H1 (cell line): ENCODE measurements at regions not wholly inside any gene's neighbourhood (a gene's known extent, or its start where the extent isn't known, plus 50 kb on each side); places are given as distances from the start of the nearest gene placed in this dataset.

Experiments
- CTCF ChIA-PET: fragments of 300-600 bp; sonication (Branson Sonifier 250); formaldehyde crosslinking; loops from one replicate; lab custom pipeline; 2021; ENCODE audit not compliant: partially characterized antibody; lab: Charles Lee
- POLR2A ChIA-PET: fragments of 300-600 bp; sonication (Branson Sonifier 250); formaldehyde crosslinking; loops from one replicate; lab custom pipeline; 2021; ENCODE audit warnings: inconsistent platforms; ENCODE audit not compliant: partially characterized antibody; lab: Charles Lee
- DNase-seq, 2 experiments: peaks; one replicate each; pipeline versions ENCODE4 v3.0.0 to v3.0.0-alpha.2; 2010 to 2022; ENCODE audit warnings: low spot score in 2 of 2, low read depth in 1 of 2, mixed read lengths in 1 of 2
- FAIRE-seq: peaks from 2 replicates; lab custom pipeline; 2011; peaks lifted over from hg19 to GRCh38; lab: Jason Lieb, UNC
- H2AFZ ChIP-seq: 2 replicates; pipeline ENCODE4 v1.8.1; 2012; ENCODE audit warnings: low read length, inconsistent platforms
- H2AK5ac ChIP-seq: 2 replicates; pipeline ENCODE4 v1.6.1; 2013; ENCODE audit warnings: low read depth, low read length
- H2BK120ac ChIP-seq: replicated peaks from 2 replicates; pipeline ENCODE3; 2013; ENCODE audit warnings: low read depth, low read length, inconsistent platforms
- H2BK12ac ChIP-seq: 2 replicates; pipeline ENCODE4 v1.6.1; 2013; ENCODE audit warnings: low read depth, low read length
- H2BK15ac ChIP-seq: 2 replicates; pipeline ENCODE4 v1.6.1; 2013; ENCODE audit warnings: low read length
- H2BK20ac ChIP-seq: 2 replicates; pipeline ENCODE4 v1.6.1; 2013; ENCODE audit warnings: low read length
- H2BK5ac ChIP-seq: 2 replicates; pipeline ENCODE4 v1.6.1; 2013; ENCODE audit warnings: low read depth, low read length
- H3K14ac ChIP-seq: 2 replicates; pipeline ENCODE4 v1.6.1; 2013; ENCODE audit warnings: inconsistent platforms; ENCODE audit not compliant: insufficient read length
- H3K18ac ChIP-seq: 2 replicates; pipeline ENCODE4 v1.6.1; 2013; ENCODE audit warnings: low read length; ENCODE audit errors: extremely low read depth
- H3K23ac ChIP-seq: 2 replicates; pipeline ENCODE4 v1.6.1; 2013; ENCODE audit warnings: inconsistent platforms; ENCODE audit not compliant: insufficient read length
- H3K23me2 ChIP-seq: 2 replicates; pipeline ENCODE4 v1.6.1; 2013; ENCODE audit warnings: low read depth, low read length
- H3K27ac ChIP-seq: 2 replicates; pipeline ENCODE4 v1.6.1; 2011; ENCODE audit warnings: low read depth, low read length, inconsistent platforms
- H3K27me3 ChIP-seq, 4 experiments: replicated peaks in 1 of 4; 1 replicate in 1 of 4; 2 replicates in 3 of 4; pipeline versions ENCODE4 v1.6.1 to v1.8.1; 2011 to 2013; ENCODE audit warnings: low read length in 3 of 4, mild to moderate bottlenecking in 3 of 4, inconsistent platforms in 2 of 4, mixed read lengths in 2 of 4, moderate library complexity in 1 of 4; ENCODE audit not compliant: control insufficient read depth in 3 of 4, insufficient read depth in 3 of 4; ENCODE audit errors: extremely low read depth in 1 of 4
- H3K36me3 ChIP-seq, 4 experiments: 2 replicates each; pipeline versions ENCODE4 v1.6.1 to v1.8.1; 2011 to 2013; ENCODE audit warnings: mild to moderate bottlenecking in 4 of 4, low read length in 3 of 4, moderate library complexity in 2 of 4, control low read depth in 1 of 4, inconsistent platforms in 1 of 4; ENCODE audit not compliant: insufficient read depth in 4 of 4, control insufficient read depth in 2 of 4
- H3K4ac ChIP-seq: replicated peaks from 2 replicates; pipeline ENCODE3; 2013; ENCODE audit warnings: low read length, low read depth, mixed read lengths, inconsistent platforms; ENCODE audit not compliant: insufficient read length
- H3K4me1 ChIP-seq, 4 experiments: replicated peaks in 1 of 4; 1 replicate in 1 of 4; 2 replicates in 3 of 4; pipeline versions ENCODE4 v1.6.1 to v1.8.1; 2011 to 2013; ENCODE audit warnings: low read length in 3 of 4, inconsistent platforms in 2 of 4, mixed read lengths in 1 of 4; ENCODE audit not compliant: insufficient read depth in 4 of 4, control insufficient read depth in 3 of 4
- H3K4me2 ChIP-seq, 2 experiments: 2 replicates each; pipeline versions ENCODE4 v1.6.1 to v1.8.1; 2011 to 2013; ENCODE audit warnings: low read depth in 2 of 2, low read length in 2 of 2, control low read depth in 1 of 2, inconsistent platforms in 1 of 2, mild to moderate bottlenecking in 1 of 2; ENCODE audit not compliant: insufficient read depth in 1 of 2
- H3K4me3 ChIP-seq, 4 experiments: fragments of 200-600, 300-600 bp in 1 of 4; sonication (generic), shearing (Covaris generic), sonication (Bioruptor Twin) in 1 of 4; 2 replicates each; pipeline versions ENCODE4 v1.5.1 to v1.8.1; 2011 to 2016; ENCODE audit warnings: low read length in 4 of 4, low read depth in 3 of 4, control low read depth in 2 of 4, inconsistent platforms in 2 of 4, mild to moderate bottlenecking in 2 of 4, mixed read lengths in 1 of 4, moderate library complexity in 1 of 4; ENCODE audit not compliant: insufficient read depth in 2 of 4; ENCODE audit errors: extremely low read depth in 1 of 4
- H3K56ac ChIP-seq: replicated peaks from 2 replicates; pipeline ENCODE3; 2013; ENCODE audit warnings: low read depth, mild to moderate bottlenecking, mixed read lengths, low read length, inconsistent platforms; ENCODE audit not compliant: insufficient read length
- H3K79me1 ChIP-seq: 2 replicates; pipeline ENCODE4 v1.6.1; 2013; ENCODE audit warnings: low read depth, low read length, control low read depth
- H3K79me2 ChIP-seq, 2 experiments: 2 replicates each; pipeline versions ENCODE4 v1.6.1 to v1.8.1; 2012 to 2013; ENCODE audit warnings: low read length in 2 of 2, mild to moderate bottlenecking in 2 of 2, inconsistent platforms in 1 of 2; ENCODE audit not compliant: insufficient read depth in 2 of 2, control insufficient read depth in 1 of 2
- H3K9ac ChIP-seq, 4 experiments: replicated peaks in 1 of 4; 1 replicate in 1 of 4; 2 replicates in 3 of 4; pipeline versions ENCODE4 v1.6.1 to v1.8.1; 2011 to 2013; ENCODE audit warnings: low read depth in 3 of 4, low read length in 3 of 4, control low read depth in 2 of 4, mild to moderate bottlenecking in 2 of 4, moderate library complexity in 2 of 4, inconsistent platforms in 1 of 4; ENCODE audit errors: extremely low read depth in 1 of 4
- H3K9me3 ChIP-seq, 2 experiments: 2 replicates each; pipeline versions ENCODE4 v1.6.1 to v1.8.1; 2012 to 2013; ENCODE audit warnings: mild to moderate bottlenecking in 2 of 2, moderate library complexity in 2 of 2, control low read depth in 1 of 2, inconsistent platforms in 1 of 2, low read depth in 1 of 2, low read length in 1 of 2, mixed read lengths in 1 of 2; ENCODE audit not compliant: insufficient read depth in 2 of 2
- H4K20me1 ChIP-seq, 2 experiments: replicated peaks in 1 of 2; 2 replicates each; pipeline versions ENCODE3 to v1.8.1; 2011 to 2013; ENCODE audit warnings: inconsistent platforms in 2 of 2, low read length in 2 of 2, mild to moderate bottlenecking in 1 of 2; ENCODE audit not compliant: insufficient read depth in 2 of 2, control insufficient read depth in 1 of 2
- H4K5ac ChIP-seq: 2 replicates; pipeline ENCODE4 v1.6.1; 2013; ENCODE audit warnings: low read length, low read depth, mixed read lengths, inconsistent platforms; ENCODE audit not compliant: insufficient read length
- H4K8ac ChIP-seq: 2 replicates; pipeline ENCODE4 v1.8.0; 2013; ENCODE audit warnings: mild to moderate bottlenecking, moderate library complexity, low read length, inconsistent platforms; ENCODE audit not compliant: insufficient read depth; ENCODE audit errors: extremely low read depth
- H4K91ac ChIP-seq: replicated peaks from 2 replicates; pipeline ENCODE3; 2013; ENCODE audit warnings: low read length, mixed read lengths, inconsistent platforms; ENCODE audit not compliant: insufficient read length
- CTBP2 ChIP-seq: IDR thresholded peaks from 2 replicates; pipeline ENCODE4 v1.7.0; 2011; ENCODE audit warnings: borderline replicate concordance, mild to moderate bottlenecking, moderate library complexity, mixed read lengths, low read length; ENCODE audit not compliant: insufficient read depth, insufficient read length
- EGR1 ChIP-seq: IDR thresholded peaks from 2 replicates; pipeline ENCODE4 v1.6.1; 2011; ENCODE audit warnings: low read depth, low read length, borderline replicate concordance
- HDAC2 ChIP-seq, 2 experiments: fragments of 300-600 bp in 1 of 2; sonication (generic) in 1 of 2; IDR thresholded peaks; 2 replicates each; pipeline ENCODE4 v1.6.1; 2011 to 2012; ENCODE audit warnings: low read depth in 2 of 2, low read length in 2 of 2, mild to moderate bottlenecking in 2 of 2, moderate library complexity in 2 of 2, borderline replicate concordance in 1 of 2, inconsistent platforms in 1 of 2
- WGBS, 2 experiments: shearing (Covaris generic) in 1 of 2; methylation state at CpG; one replicate each; pipeline versions ENCODE4 v1.1.6 to v1.1.7; 2013 to 2015; ENCODE audit warnings: low lambda C conversion rate in 2 of 2, mixed read lengths in 2 of 2, inconsistent platforms in 1 of 2, low coverage in 1 of 2, missing lambda C conversion rate in 1 of 2; ENCODE audit not compliant: insufficient replicate concordance in 2 of 2, insufficient coverage in 1 of 2, insufficient read length in 1 of 2; ENCODE audit errors: extremely low coverage in 1 of 2, missing lambda C conversion rate in 1 of 2; 5-methylcytosine and 5-hydroxymethylcytosine counted together
- TF ChIP-seq, protein P1 (sequence below): IDR thresholded peaks from 2 replicates; pipeline ENCODE4 v1.6.1; 2012; ENCODE audit warnings: inconsistent platforms
- TF ChIP-seq, protein P2 (sequence below), 3 experiments: IDR thresholded peaks; 1 replicate in 2 of 3; 2 replicates in 1 of 3; pipeline versions ENCODE4 v1.5.1 to v1.6.1; 2011; ENCODE audit warnings: low read length in 3 of 3, mild to moderate bottlenecking in 3 of 3, inconsistent platforms in 2 of 3, low read depth in 1 of 3, moderate library complexity in 1 of 3; ENCODE audit not compliant: insufficient read depth in 1 of 3; ENCODE audit errors: control extremely low read depth in 1 of 3

DNA sequence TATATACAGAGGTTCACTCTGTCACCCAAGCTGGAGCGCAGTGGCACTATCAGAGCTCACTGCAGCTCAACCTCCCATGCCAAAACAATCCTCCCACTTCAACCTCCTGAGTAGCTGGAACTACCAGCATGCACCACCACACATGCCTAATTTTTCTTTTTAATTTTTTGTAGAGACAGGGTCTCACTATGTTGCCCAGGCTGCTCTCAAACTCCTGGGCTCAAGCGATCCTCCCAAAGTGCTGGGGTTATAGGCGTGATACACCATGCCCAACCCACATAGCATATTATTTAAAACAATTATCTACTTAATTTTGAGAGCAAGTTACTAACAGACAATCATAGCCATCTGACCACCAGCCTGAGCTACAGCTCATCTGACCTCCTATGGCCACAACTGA is 459.9 kb upstream of the JARID2 start:
- Histone ChIP-seq H3K9me3 (no peaks in the 10 kb centered on the region), H2AK5ac (peak overlapping the region; percentile 61; the same call in 1 of the 2 replicates), H3K18ac (peak overlapping the region; percentile 64), H3K27me3 (no peaks in the 10 kb centered on the region), H4K91ac (peak overlapping the region; percentile 79), H3K4ac (no peak overlapping the region), H4K20me1 (no peaks in the 10 kb centered on the region), H3K79me1 (peaks cover under 1% of the 10 kb centered on the region; the same call in 1 of the 2 replicates), H2BK5ac (peak overlapping the region; percentile 98; the same call in 1 of the 2 replicates), H3K4me1 (peaks cover 4 to 27% (median 17%) of the 10 kb centered on the region in 4 experiments), H3K23ac (no peak overlapping the region), H4K5ac (peak overlapping the region; percentile 56), H3K4me3 (no peak overlapping the region), H4K8ac (no peak overlapping the region), H3K79me2 (no peaks in the 10 kb centered on the region), H3K9ac (no peak overlapping the region), H3K36me3 (no peaks in the 10 kb centered on the region), H3K14ac (no peak overlapping the region), H2AFZ (no peak overlapping the region), H2BK15ac (no peak overlapping the region), H2BK20ac (peak overlapping the region; percentile 96; the same call in 1 of the 2 replicates), H3K23me2 (no peaks in the 10 kb centered on the region), H2BK12ac (0 out of 2 replicates have a peak overlapping the region, but pooled peaks have one; percentile 21), H2BK120ac (peak overlapping the region; percentile 77), H3K27ac (no peak overlapping the region; the same call in 1 of the 2 replicates), H3K4me2 (peak overlapping the region in 1 of 2 experiments; percentile 52; a peak in 1 of 4 replicates), H3K56ac (no peak overlapping the region)
- ChIA-PET POLR2A (interaction anchor here (0.6 to 0.9 kb wide), 2 partner anchors 13 to 44 kb away, joined by 3 to 4 read pairs; no protein-coding TSS in a partner anchor), CTCF (interaction anchor here (0.6 to 1.6 kb wide), 9 partner anchors 9 to 573 kb away, joined by 3 to 4 read pairs (median 3); no protein-coding TSS in a partner anchor)
- no peak for FAIRE-seq
- 92% methylated on average over 3 of the region's 3 CpGs; no CpG with 5 or more reads in 1 of the 2 experiments for WGBS, 2 experiments
- no peak for TF ChIP-seq HDAC2 (IDR thresholded peaks at IDR 0.05; ENCODE audit: borderline replicate concordance in 1 of 2, low read depth in 2 of 2, low read length in 2 of 2)
- TF ChIP-seq EGR1: no peak
- TF ChIP-seq, protein P1, sequence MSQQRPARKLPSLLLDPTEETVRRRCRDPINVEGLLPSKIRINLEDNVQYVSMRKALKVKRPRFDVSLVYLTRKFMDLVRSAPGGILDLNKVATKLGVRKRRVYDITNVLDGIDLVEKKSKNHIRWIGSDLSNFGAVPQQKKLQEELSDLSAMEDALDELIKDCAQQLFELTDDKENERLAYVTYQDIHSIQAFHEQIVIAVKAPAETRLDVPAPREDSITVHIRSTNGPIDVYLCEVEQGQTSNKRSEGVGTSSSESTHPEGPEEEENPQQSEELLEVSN: no peak
- TF ChIP-seq, protein P2, sequence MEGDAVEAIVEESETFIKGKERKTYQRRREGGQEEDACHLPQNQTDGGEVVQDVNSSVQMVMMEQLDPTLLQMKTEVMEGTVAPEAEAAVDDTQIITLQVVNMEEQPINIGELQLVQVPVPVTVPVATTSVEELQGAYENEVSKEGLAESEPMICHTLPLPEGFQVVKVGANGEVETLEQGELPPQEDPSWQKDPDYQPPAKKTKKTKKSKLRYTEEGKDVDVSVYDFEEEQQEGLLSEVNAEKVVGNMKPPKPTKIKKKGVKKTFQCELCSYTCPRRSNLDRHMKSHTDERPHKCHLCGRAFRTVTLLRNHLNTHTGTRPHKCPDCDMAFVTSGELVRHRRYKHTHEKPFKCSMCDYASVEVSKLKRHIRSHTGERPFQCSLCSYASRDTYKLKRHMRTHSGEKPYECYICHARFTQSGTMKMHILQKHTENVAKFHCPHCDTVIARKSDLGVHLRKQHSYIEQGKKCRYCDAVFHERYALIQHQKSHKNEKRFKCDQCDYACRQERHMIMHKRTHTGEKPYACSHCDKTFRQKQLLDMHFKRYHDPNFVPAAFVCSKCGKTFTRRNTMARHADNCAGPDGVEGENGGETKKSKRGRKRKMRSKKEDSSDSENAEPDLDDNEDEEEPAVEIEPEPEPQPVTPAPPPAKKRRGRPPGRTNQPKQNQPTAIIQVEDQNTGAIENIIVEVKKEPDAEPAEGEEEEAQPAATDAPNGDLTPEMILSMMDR (IDR thresholded peaks at IDR 0.05; ENCODE audit: control extremely low read depth in 1 of 3, insufficient read depth in 1 of 3, low read depth in 1 of 3, low read length in 3 of 3): no peak
- no peak for TF ChIP-seq CTBP2
- DNase-seq: no peak
